Uterus (tissue), 3 donors: ENCODE measurements at regions not wholly inside any gene's neighbourhood (a gene's known extent, or its start where the extent isn't known, plus 50 kb on each side); places are given as distances from the start of the nearest gene placed in this dataset.

ENCODE experiments used
- DNase-seq, 2 donors: peaks; one replicate each; pipeline ENCODE4 v3.0.0-alpha.2; 2019 to 2020
- H3K27ac ChIP-seq, 2 donors: fragments of 200-600 bp; sonication (generic); 1 replicate in 1 of 2; 2 replicates in 1 of 2; pipeline ENCODE4 v1.5.1; 2016 to 2018
- H3K27me3 ChIP-seq, 2 donors: fragments of 200-600 bp; sonication (generic); one replicate each; pipeline ENCODE4 v1.5.1; 2018 to 2019; ENCODE audit warnings: control low read depth in 1 of 2
- H3K36me3 ChIP-seq, 2 donors: fragments of 200-600 bp; sonication (generic); one replicate each; pipeline ENCODE4 v1.5.1; 2019; ENCODE audit warnings: control low read depth in 1 of 2
- H3K4me1 ChIP-seq, 2 donors: fragments of 200-600 bp; sonication (generic); one replicate each; pipeline ENCODE4 v1.5.1; 2018 to 2019; ENCODE audit warnings: control low read depth in 1 of 2
- H3K4me3 ChIP-seq, 2 donors: fragments of 200-600 bp; sonication (generic); 1 replicate in 1 of 2; 2 replicates in 1 of 2; pipeline ENCODE4 v1.5.1; 2018 to 2019; ENCODE audit warnings: mild to moderate bottlenecking in 1 of 2
- H3K9me3 ChIP-seq, 2 donors: fragments of 200-600 bp; sonication (generic); one replicate each; pipeline ENCODE4 v1.5.1; 2019; ENCODE audit warnings: control low read depth in 1 of 2
- POLR2A ChIP-seq, 2 donors: fragments of 450-650 bp; IDR thresholded peaks; one replicate each; pipeline ENCODE4 v1.6.1; 2016; ENCODE audit warnings: antibody characterized with exemption in 2 of 2, mild to moderate bottlenecking in 1 of 2, moderate library complexity in 1 of 2
- intact Hi-C: fragments of 100-400 bp; cut with DNase I; formaldehyde crosslinking; loops from one replicate; pipeline ENCODE4 v1.15.1; 2023; ENCODE audit warnings: low total_unique reads
- TF ChIP-seq, protein P1 (sequence below), 4 experiments: fragments of 200-600 bp in 2 of 4; fragments of 450-650 bp in 2 of 4; sonication (generic) in 2 of 4; IDR thresholded peaks; one replicate each; pipeline ENCODE4 v1.5.1; 2016 to 2019; ENCODE audit warnings: antibody characterized with exemption in 4 of 4, mild to moderate bottlenecking in 2 of 4, moderate library complexity in 1 of 4
- donor health status: DM: yes; HTN: yes; CAD: no.

GRCh38 chr5:2459251-2459650 is 292.2 kb downstream of the IRX2 start:
- no peak for TF ChIP-seq POLR2A (IDR thresholded peaks at IDR 0.05)
- TF ChIP-seq, protein P1, sequence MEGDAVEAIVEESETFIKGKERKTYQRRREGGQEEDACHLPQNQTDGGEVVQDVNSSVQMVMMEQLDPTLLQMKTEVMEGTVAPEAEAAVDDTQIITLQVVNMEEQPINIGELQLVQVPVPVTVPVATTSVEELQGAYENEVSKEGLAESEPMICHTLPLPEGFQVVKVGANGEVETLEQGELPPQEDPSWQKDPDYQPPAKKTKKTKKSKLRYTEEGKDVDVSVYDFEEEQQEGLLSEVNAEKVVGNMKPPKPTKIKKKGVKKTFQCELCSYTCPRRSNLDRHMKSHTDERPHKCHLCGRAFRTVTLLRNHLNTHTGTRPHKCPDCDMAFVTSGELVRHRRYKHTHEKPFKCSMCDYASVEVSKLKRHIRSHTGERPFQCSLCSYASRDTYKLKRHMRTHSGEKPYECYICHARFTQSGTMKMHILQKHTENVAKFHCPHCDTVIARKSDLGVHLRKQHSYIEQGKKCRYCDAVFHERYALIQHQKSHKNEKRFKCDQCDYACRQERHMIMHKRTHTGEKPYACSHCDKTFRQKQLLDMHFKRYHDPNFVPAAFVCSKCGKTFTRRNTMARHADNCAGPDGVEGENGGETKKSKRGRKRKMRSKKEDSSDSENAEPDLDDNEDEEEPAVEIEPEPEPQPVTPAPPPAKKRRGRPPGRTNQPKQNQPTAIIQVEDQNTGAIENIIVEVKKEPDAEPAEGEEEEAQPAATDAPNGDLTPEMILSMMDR (IDR thresholded peaks at IDR 0.05), result no peak
- intact Hi-C loops, result no loop called here

GRCh38 chr5:2455878-2456277 is 295.6 kb downstream of the IRX2 start:
- H3K36me3 ChIP-seq, result no peaks in the 10 kb centered on the region
- no peaks in the 10 kb centered on the region for H3K9me3 ChIP-seq
- no peak for DNase-seq
- intact Hi-C loops, result no loop called here
- no peaks in the 10 kb centered on the region for H3K4me1 ChIP-seq
- no peaks in the 10 kb centered on the region for H3K27me3 ChIP-seq
- TF ChIP-seq POLR2A (IDR thresholded peaks at IDR 0.05), result no peak
- TF ChIP-seq, protein P1 (IDR thresholded peaks at IDR 0.05), result no peak
- no peak overlapping the region for H3K27ac ChIP-seq
- H3K4me3 ChIP-seq, result no peak overlapping the region

More at GRCh38 chr5:2459251-2459650, 292.2 kb downstream of the IRX2 start:
- no peak for DNase-seq
- no peak overlapping the region for H3K4me3 ChIP-seq
- H3K27ac ChIP-seq, result no peak overlapping the region
- no peaks in the 10 kb centered on the region for H3K9me3 ChIP-seq
- no peaks in the 10 kb centered on the region for H3K4me1 ChIP-seq
- no peaks in the 10 kb centered on the region for H3K36me3 ChIP-seq
- H3K27me3 ChIP-seq, result no peaks in the 10 kb centered on the region

GRCh38 chr5:2454876-2455275 is 296.6 kb downstream of the IRX2 start:
- H3K27me3 ChIP-seq, result no peaks in the 10 kb centered on the region
- H3K4me1 ChIP-seq, result no peaks in the 10 kb centered on the region
- DNase-seq, result no peak
- TF ChIP-seq, protein P1 (IDR thresholded peaks at IDR 0.05), result no peak
- TF ChIP-seq POLR2A (IDR thresholded peaks at IDR 0.05), result no peak
- H3K27ac ChIP-seq, result no peak overlapping the region
- no peak overlapping the region for H3K4me3 ChIP-seq
- H3K9me3 ChIP-seq, result no peaks in the 10 kb centered on the region
- intact Hi-C loops, result no loop called here
- no peaks in the 10 kb centered on the region for H3K36me3 ChIP-seq

DNA sequence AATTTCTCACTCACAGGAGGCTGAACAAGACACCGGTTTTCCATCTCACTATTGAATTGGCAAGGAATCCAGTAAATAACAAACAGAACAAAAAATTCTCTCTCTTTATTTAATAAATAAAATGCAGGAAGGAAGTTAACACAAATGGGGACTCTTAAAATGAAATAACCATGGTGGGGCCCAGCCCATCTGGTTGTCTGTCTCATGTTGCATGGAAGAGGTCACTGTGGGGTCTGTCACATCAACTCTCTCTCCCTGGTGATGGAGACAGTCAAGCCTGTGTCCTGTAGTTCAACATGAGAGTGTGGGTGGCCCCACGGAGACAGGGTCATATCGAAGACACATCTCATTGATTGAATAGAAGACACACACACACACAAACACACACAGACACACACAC is 297.7 kb downstream of the IRX2 start:
- Histone ChIP-seq H3K36me3 (no peaks in the 10 kb centered on the region), H3K27me3 (no peaks in the 10 kb centered on the region), H3K27ac (no peak overlapping the region), H3K4me3 (no peak overlapping the region), H3K9me3 (no peaks in the 10 kb centered on the region), H3K4me1 (no peaks in the 10 kb centered on the region)
- TF ChIP-seq, protein P1 (IDR thresholded peaks at IDR 0.05), result no peak
- no peak for TF ChIP-seq POLR2A (IDR thresholded peaks at IDR 0.05)
- no peak for DNase-seq
- intact Hi-C loops, result no loop called here

DNA sequence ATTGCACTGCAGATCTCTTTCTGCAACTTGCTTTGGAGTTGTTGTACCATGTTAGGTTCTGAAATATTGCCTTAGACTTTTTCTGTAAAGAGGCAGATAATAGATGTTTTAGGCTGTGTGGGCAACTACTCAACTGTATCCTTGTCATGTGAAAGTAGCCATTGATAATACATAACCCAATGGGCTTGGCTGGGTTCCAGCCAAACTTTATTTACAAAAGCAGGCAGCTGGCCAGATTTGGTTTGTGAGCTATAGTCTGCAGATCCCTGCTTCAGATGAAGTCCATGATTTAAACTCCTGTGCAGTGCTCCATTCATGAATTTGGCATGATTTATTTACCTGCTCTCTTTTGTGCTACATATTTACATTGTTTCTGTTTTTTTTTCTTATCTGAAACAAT is 300.4 kb downstream of the IRX2 start:
- intact Hi-C loops, result no loop called here
- DNase-seq, result no peak
- no peak overlapping the region for H3K27ac ChIP-seq
- no peaks in the 10 kb centered on the region for H3K36me3 ChIP-seq
- H3K4me1 ChIP-seq, result no peaks in the 10 kb centered on the region
- H3K27me3 ChIP-seq, result no peaks in the 10 kb centered on the region
- TF ChIP-seq POLR2A (IDR thresholded peaks at IDR 0.05), result no peak
- TF ChIP-seq, protein P1 (IDR thresholded peaks at IDR 0.05), result no peak
- no peaks in the 10 kb centered on the region for H3K9me3 ChIP-seq
- H3K4me3 ChIP-seq, result no peak overlapping the region
